ENCODE measurements at regions not wholly inside any gene's neighbourhood (a gene's known extent, or its start where the extent isn't known, plus 50 kb on each side); places are given as distances from the start of the nearest gene placed in this dataset.

- TF ChIP-seq CTCF (IDR thresholded peaks at IDR 0.05 in 4 of 5, conservative IDR thresholded peaks at IDR 0.05 in 1 of 5) (no peak), POLR2A (IDR thresholded peaks at IDR 0.05) (no peak)
- H3K4me1 ChIP-seq, result no peaks in the 10 kb centered on the region
- H3K27ac ChIP-seq, result no peak overlapping the region
- in situ Hi-C loops (cut with MboI; ENCODE audit: low sequenced_read_pairs in 4 of 4), result no loop called here
- DNase-seq (no peak), ATAC-seq (no peak)
- no peaks in the 10 kb centered on the region for H3K36me3 ChIP-seq
- H3K9me3 ChIP-seq, result no peaks in the 10 kb centered on the region
- H3K27me3 ChIP-seq, result no peaks in the 10 kb centered on the region
- no peak overlapping the region for H3K4me3 ChIP-seq
- intact Hi-C loops (cut with DNase I; ENCODE audit: low total_unique reads), result no loop called here
Observed at GRCh38 chr4:100898844-100899243, 381.0 kb upstream of the EMCN start.

- no peaks in the 10 kb centered on the region for H3K9me3 ChIP-seq
- in situ Hi-C loops (cut with MboI; ENCODE audit: low sequenced_read_pairs in 4 of 4), result no loop called here
- H3K4me3 ChIP-seq, result peak overlapping the region in 3 of 4 donors; percentile 8 to 45 (median 36)
- H3K36me3 ChIP-seq, result no peaks in the 10 kb centered on the region
- no peaks in the 10 kb centered on the region for H3K4me1 ChIP-seq
- intact Hi-C loops (cut with DNase I; ENCODE audit: low total_unique reads), result no loop called here
- no peak for TF ChIP-seq CTCF (IDR thresholded peaks at IDR 0.05 in 4 of 5, conservative IDR thresholded peaks at IDR 0.05 in 1 of 5)
- ATAC-seq, result no peak
- no peak for DNase-seq
- no peak overlapping the region for H3K27ac ChIP-seq
- H3K27me3 ChIP-seq, result no peaks in the 10 kb centered on the region
Observed at GRCh38 chr4:100895556-100896197, 377.9 kb upstream of the EMCN start.

- TF ChIP-seq CTCF (IDR thresholded peaks at IDR 0.05 in 4 of 5, conservative IDR thresholded peaks at IDR 0.05 in 1 of 5), result no peak
- no peak for TF ChIP-seq POLR2A (IDR thresholded peaks at IDR 0.05)
- intact Hi-C loops (cut with DNase I; ENCODE audit: low total_unique reads) (no loop called here), in situ Hi-C loops (cut with MboI; ENCODE audit: low sequenced_read_pairs in 4 of 4) (no loop called here)
- no peaks in the 10 kb centered on the region for H3K4me1 ChIP-seq
- no peaks in the 10 kb centered on the region for H3K27me3 ChIP-seq
- no peak for ATAC-seq
- no peaks in the 10 kb centered on the region for H3K36me3 ChIP-seq
- H3K9me3 ChIP-seq, result no peaks in the 10 kb centered on the region
- no peak for DNase-seq
- H3K27ac ChIP-seq, result no peak overlapping the region
- H3K4me3 ChIP-seq, result no peak overlapping the region
Observed at GRCh38 chr4:100894339-100894870, 376.6 kb upstream of the EMCN start.

GRCh38 chr4:100891808-100892207 is 374.0 kb upstream of the EMCN start:
- in situ Hi-C loops (cut with MboI; ENCODE audit: low sequenced_read_pairs in 4 of 4), result no loop called here
- intact Hi-C loops (cut with DNase I; ENCODE audit: low total_unique reads), result no loop called here
- DNase-seq (no peak), ATAC-seq (no peak)
- no peak for TF ChIP-seq POLR2A (IDR thresholded peaks at IDR 0.05)
- TF ChIP-seq CTCF (IDR thresholded peaks at IDR 0.05 in 4 of 5, conservative IDR thresholded peaks at IDR 0.05 in 1 of 5), result no peak
- no peaks in the 10 kb centered on the region for H3K27me3 ChIP-seq
- no peak overlapping the region for H3K4me3 ChIP-seq
- H3K36me3 ChIP-seq, result no peaks in the 10 kb centered on the region
- H3K4me1 ChIP-seq, result no peaks in the 10 kb centered on the region
- no peak overlapping the region for H3K27ac ChIP-seq
- no peaks in the 10 kb centered on the region for H3K9me3 ChIP-seq

GRCh38 chr4:100889898-100890297 is 372.1 kb upstream of the EMCN start:
- ATAC-seq (no peak), DNase-seq (no peak)
- Histone ChIP-seq H3K4me1 (no peaks in the 10 kb centered on the region), H3K9me3 (no peaks in the 10 kb centered on the region), H3K36me3 (no peaks in the 10 kb centered on the region), H3K4me3 (no peak overlapping the region), H3K27me3 (no peaks in the 10 kb centered on the region), H3K27ac (no peak overlapping the region)
- in situ Hi-C loops (cut with MboI; ENCODE audit: low sequenced_read_pairs in 4 of 4), result no loop called here
- intact Hi-C loops (cut with DNase I; ENCODE audit: low total_unique reads), result no loop called here
- no peak for TF ChIP-seq POLR2A (IDR thresholded peaks at IDR 0.05)
- no peak for TF ChIP-seq CTCF (IDR thresholded peaks at IDR 0.05 in 4 of 5, conservative IDR thresholded peaks at IDR 0.05 in 1 of 5)

All from gastrocnemius medialis (tissue), 4 donors.